Psoas muscle (tissue), 7 donors: ENCODE measurements at regions not wholly inside any gene's neighbourhood (a gene's known extent, or its start where the extent isn't known, plus 50 kb on each side); places are given as distances from the start of the nearest gene placed in this dataset.

ENCODE experiments used
- ATAC-seq, 4 donors: fragments of 200-7000 bp; cut with Tn5 transposase; one replicate each; pipeline ENCODE4 v1.9.1; 2020; ENCODE audit warnings: moderate library complexity in 3 of 4, mild to moderate bottlenecking in 2 of 4
- DNase-seq, 2 donors: peaks; one replicate each; pipeline ENCODE4 v3.0.0-alpha.2; 2020
- H3K27ac ChIP-seq: fragments of 200-600 bp; one replicate; pipeline ENCODE4 v1.8.0; 2022
- H3K27me3 ChIP-seq, 3 donors: fragments of 200-600 bp in 1 of 3; one replicate each; pipeline versions ENCODE4 v1.6.1 to v1.8.0; 2013 to 2022; ENCODE audit warnings: low read length in 2 of 3, mild to moderate bottlenecking in 2 of 3, moderate library complexity in 1 of 3; ENCODE audit not compliant: insufficient read depth in 3 of 3
- H3K36me3 ChIP-seq, 2 donors: fragments of 200-600 bp in 1 of 2; one replicate each; pipeline versions ENCODE4 v1.6.1 to v1.8.0; 2013 to 2022; ENCODE audit warnings: low read depth in 1 of 2, mild to moderate bottlenecking in 1 of 2, moderate library complexity in 1 of 2; ENCODE audit not compliant: insufficient read depth in 1 of 2
- H3K4me1 ChIP-seq: fragments of 200-600 bp; one replicate; pipeline ENCODE4 v1.8.0; 2022
- H3K4me3 ChIP-seq: fragments of 200-600 bp; one replicate; pipeline ENCODE4 v1.8.0; 2022; ENCODE audit warnings: mild to moderate bottlenecking
- H3K9me3 ChIP-seq: fragments of 200-600 bp; one replicate; pipeline ENCODE4 v1.8.0; 2022
- CTCF ChIP-seq: fragments of 200-600 bp; IDR thresholded peaks from one replicate; pipeline ENCODE4 v1.8.0; 2022; ENCODE audit warnings: antibody characterized with exemption
- WGBS, 3 donors: extraction: QIAGEN DNeasy Blood & Tissue Kit; methylation state at CpG; one replicate each; pipeline versions ENCODE4 v1.1.6 to v1.1.7; 2013; 5-methylcytosine and 5-hydroxymethylcytosine counted together
- intact Hi-C, 2 donors: fragments of 100-400 bp; cut with DNase I; formaldehyde crosslinking; loops; one replicate each; pipeline versions ENCODE4 v1.11.0 to v1.14.2; 2022
- donor health status: healthy with polysubstance abuse.
- donor health status: DM: no; HTN: no; CAD: no; lungs with moderate emphysema.
- donor health status: Bipolar disorder and iron deficiency.
- donor health status: healthy.
- donor health status: DM: yes; HTN: yes; CAD: no.
- donor health status: DM: no; HTN: no; CAD: no.
- donor health status: DM: yes; HTN: yes; CAD: no.

DNA sequence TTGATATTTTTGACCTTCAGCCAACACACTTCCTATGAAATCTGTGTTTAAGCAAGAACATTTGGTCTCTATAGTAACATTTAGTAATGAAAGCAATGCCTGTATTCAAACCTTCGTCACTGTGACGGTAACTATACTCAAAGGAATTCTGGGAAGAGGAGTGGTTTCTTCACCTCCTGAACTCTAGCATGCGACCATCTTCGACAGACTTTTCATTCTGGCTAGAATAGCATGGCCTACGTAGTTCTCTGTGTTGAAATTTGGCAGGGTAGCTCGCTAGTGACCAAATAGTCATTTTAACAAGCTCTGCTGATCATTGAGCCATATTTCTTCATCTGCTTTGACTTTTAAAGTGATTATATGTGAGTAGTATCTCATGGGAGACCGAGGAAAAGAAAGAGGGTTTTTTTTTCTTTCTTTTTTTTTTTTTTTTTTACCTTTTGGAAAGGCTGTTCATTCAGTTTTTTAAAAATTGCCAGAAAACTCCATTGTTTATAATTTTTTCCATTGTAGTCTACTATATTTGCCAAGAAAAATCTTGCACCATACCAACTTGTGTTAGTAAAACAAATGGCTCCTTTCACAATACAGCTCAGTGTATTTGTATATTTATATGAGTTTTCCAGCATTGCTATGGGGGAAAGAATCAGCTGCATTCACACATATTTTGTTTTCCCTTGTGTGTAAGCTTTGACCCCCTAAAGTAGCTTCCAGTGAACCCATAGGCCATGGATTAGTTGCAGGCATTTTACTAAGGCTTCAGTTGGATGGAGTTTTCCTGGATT, 166.8 kb downstream of the NNT start:
- Histone ChIP-seq H3K27me3 (no peaks in the 10 kb centered on the region), H3K4me3 (no peak overlapping the region), H3K4me1 (no peaks in the 10 kb centered on the region), H3K36me3 (no peaks in the 10 kb centered on the region), H3K9me3 (no peaks in the 10 kb centered on the region), H3K27ac (no peak overlapping the region)
- intact Hi-C loops: no loop called here
- TF ChIP-seq CTCF: no peak
- ATAC-seq (peak; percentile 55 to 80 (median 70)), DNase-seq (no peak)
- 43 to 55% (median 45%) methylated on average over 7 of the region's 7 CpGs for WGBS, 3 donors
